ENCODE measurements at regions not wholly inside any gene's neighbourhood (a gene's known extent, or its start where the extent isn't known, plus 50 kb on each side); places are given as distances from the start of the nearest gene placed in this dataset.
"Not testable (repeated sequence)": the region's sequence is repeated elsewhere in the genome, so short reads cannot be mapped to it uniquely, and the experiment has no call there.

- TF ChIP-seq, protein P1, sequence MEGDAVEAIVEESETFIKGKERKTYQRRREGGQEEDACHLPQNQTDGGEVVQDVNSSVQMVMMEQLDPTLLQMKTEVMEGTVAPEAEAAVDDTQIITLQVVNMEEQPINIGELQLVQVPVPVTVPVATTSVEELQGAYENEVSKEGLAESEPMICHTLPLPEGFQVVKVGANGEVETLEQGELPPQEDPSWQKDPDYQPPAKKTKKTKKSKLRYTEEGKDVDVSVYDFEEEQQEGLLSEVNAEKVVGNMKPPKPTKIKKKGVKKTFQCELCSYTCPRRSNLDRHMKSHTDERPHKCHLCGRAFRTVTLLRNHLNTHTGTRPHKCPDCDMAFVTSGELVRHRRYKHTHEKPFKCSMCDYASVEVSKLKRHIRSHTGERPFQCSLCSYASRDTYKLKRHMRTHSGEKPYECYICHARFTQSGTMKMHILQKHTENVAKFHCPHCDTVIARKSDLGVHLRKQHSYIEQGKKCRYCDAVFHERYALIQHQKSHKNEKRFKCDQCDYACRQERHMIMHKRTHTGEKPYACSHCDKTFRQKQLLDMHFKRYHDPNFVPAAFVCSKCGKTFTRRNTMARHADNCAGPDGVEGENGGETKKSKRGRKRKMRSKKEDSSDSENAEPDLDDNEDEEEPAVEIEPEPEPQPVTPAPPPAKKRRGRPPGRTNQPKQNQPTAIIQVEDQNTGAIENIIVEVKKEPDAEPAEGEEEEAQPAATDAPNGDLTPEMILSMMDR (IDR thresholded peaks at IDR 0.05; ENCODE audit: insufficient read depth, low read depth, low read length, missing control alignments) = no peak
- no peak overlapping the region for H3K4me3 ChIP-seq (ENCODE audit: low read length)
These were observed 329.3 kb upstream of the CITED2 start for GRCh38 chr6:139703780-139704179.

GRCh38 chr6:139702706-139703105 lies 328.3 kb upstream of the CITED2 start:
- no peak for DNase-seq (ENCODE audit: low read depth)

More at GRCh38 chr6:139703780-139704179, 329.3 kb upstream of the CITED2 start:
- no peak for DNase-seq (ENCODE audit: low read depth)

DNA sequence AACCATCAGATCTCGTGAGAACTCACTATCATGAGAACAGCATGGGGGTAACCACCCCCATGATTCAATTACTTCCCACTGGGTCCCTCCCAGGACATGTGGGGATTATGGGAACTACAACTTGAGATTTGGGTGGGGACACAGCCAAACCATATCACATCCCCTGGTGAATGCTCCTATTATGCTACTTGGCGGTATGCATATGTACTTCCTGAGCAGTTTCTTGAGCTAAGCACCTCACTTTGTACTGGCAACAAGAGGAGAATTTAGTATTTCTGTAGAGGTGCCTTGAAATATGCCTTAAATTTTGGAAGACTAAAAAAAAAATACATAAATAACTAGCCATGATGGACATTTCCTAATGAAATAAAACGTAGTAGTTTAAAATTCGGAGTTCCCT lies 327.2 kb upstream of the CITED2 start:
- no peak overlapping the region for H3K4me3 ChIP-seq (ENCODE audit: low read length)
- DNase-seq (ENCODE audit: low read depth) = no peak
- TF ChIP-seq, protein P1 (IDR thresholded peaks at IDR 0.05; ENCODE audit: insufficient read depth, low read depth, low read length, missing control alignments) = no peak

More at GRCh38 chr6:139702706-139703105, 328.3 kb upstream of the CITED2 start:
- TF ChIP-seq, protein P1 (IDR thresholded peaks at IDR 0.05; ENCODE audit: insufficient read depth, low read depth, low read length, missing control alignments) = no peak
- H3K4me3 ChIP-seq (ENCODE audit: low read length) = no peak overlapping the region

DNA sequence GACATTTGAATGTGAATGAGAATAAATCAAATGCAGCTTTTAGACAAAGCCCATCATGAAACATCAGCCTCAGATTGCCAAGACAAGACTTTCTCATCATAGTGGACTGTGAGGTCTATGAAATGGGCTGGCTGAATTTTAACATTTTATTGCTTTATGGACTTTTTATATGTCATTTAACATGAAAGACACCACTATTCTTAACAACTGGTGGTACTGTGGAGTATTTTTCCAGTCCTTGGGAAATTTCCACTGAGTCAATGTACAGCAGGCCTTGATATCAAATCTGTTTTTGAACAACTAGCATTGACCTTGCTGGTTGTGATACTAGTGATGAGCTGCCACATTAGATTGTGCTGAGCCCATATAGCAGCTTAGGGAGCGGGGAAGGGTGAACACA lies 326.6 kb upstream of the CITED2 start:
- H3K4me3 ChIP-seq (ENCODE audit: low read length) = no peak overlapping the region
- TF ChIP-seq, protein P1 (IDR thresholded peaks at IDR 0.05; ENCODE audit: insufficient read depth, low read depth, low read length, missing control alignments) = no peak
- DNase-seq (ENCODE audit: low read depth) = no peak

- no peak overlapping the region for H3K4me3 ChIP-seq (ENCODE audit: low read length)
- TF ChIP-seq, protein P1 (IDR thresholded peaks at IDR 0.05; ENCODE audit: insufficient read depth, low read depth, low read length, missing control alignments) = no peak
- DNase-seq (ENCODE audit: low read depth) = no peak
These were observed 325.5 kb upstream of the CITED2 start for GRCh38 chr6:139699911-139700310.

DNA sequence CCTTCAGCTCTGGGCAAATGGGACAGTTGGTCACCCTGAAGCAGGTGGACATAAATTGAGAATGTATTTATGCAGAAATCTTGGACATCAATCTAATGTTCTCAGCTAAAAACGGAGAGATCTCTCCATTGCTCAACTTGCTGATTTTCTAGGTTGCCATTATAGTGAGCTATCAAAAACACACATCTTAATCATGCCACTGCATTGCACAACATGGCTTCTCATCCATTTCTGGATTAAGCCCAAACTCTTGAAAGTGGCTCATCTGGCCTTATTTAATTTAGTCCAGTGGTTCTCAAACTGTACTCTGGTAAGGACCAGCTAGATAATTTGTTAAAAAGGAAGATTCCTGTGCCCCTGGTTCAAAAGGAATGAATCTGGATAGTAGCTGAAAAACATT lies 324.9 kb upstream of the CITED2 start:
- DNase-seq (ENCODE audit: low read depth) = peak; percentile 67
- TF ChIP-seq, protein P1 (IDR thresholded peaks at IDR 0.05; ENCODE audit: insufficient read depth, low read depth, low read length, missing control alignments) = no peak

DNA sequence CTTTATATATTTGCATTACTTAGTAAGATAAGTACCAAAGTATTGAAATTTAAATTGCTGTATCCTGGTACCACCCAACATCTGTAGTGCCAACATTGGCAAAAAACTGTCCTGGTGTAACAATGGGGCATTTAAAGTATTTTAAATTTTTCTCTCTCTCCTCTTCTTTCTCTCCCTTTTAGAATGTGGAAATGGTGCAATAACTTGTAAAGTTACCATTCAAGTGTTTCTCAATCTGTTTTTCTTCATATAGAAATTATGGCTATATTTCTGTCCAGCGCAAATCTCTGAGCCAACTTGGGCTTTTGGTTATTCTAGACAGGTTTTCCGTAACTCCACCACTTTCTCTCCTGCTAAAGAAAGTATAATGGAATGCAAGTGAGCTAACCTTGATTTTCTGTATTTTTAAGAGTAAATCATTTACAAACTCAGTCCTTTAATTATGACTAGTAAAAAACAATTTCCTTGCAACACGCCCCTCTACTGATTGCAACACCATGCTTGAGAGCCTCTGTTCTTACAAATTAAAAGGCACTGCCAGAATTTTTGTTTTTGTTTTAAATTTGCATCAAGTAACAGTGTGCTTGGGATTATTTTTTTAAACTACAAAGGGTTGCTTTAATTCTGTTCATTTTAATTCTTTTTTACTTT lies 324.2 kb upstream of the CITED2 start:
- DNase-seq (ENCODE audit: low read depth) = peak; percentile 53
- TF ChIP-seq, protein P1 (IDR thresholded peaks at IDR 0.05; ENCODE audit: insufficient read depth, low read depth, low read length, missing control alignments) = no peak
- H3K4me3 ChIP-seq (ENCODE audit: low read length) = no peak overlapping the region

More for the DNA sequence above, 324.9 kb upstream of the CITED2 start:
- no peak overlapping the region for H3K4me3 ChIP-seq (ENCODE audit: low read length)

GRCh38 chr6:139697856-139698255 lies 323.4 kb upstream of the CITED2 start:
- not testable (repeated sequence) for DNase-seq (ENCODE audit: low read depth); H3K4me3 ChIP-seq (ENCODE audit: low read length)

GRCh38 chr6:139696991-139697390 lies 322.5 kb upstream of the CITED2 start:
- not testable (repeated sequence) for H3K4me3 ChIP-seq (ENCODE audit: low read length); DNase-seq (ENCODE audit: low read depth)

Data from epithelial cell of esophagus (primary cell).